WTC11 (cell line): ENCODE measurements at regions not wholly inside any gene's neighbourhood (a gene's known extent, or its start where the extent isn't known, plus 50 kb on each side); places are given as distances from the start of the nearest gene placed in this dataset.

ENCODE experiments used
- ATAC-seq: fragments of 200-7000 bp; cut with Tn5 transposase; 2 replicates; pipeline ENCODE4 v1.10.0; 2021; ENCODE audit warnings: mild to moderate bottlenecking, moderate library complexity
- CTCF ChIA-PET: fragments of 300-600 bp; sonication (Branson Sonifier 250); formaldehyde crosslinking; loops from one replicate; lab custom pipeline; 2021; ENCODE audit warnings: antibody characterized with exemption; lab: Charles Lee
- POLR2A ChIA-PET: fragments of 350-600 bp; sonication (Branson Sonifier 250); formaldehyde crosslinking; loops from one replicate; lab custom pipeline; 2021; ENCODE audit warnings: antibody characterized with exemption; lab: Charles Lee
- DNase-seq: peaks from one replicate; pipeline ENCODE4 v3.0.0; 2021; ENCODE audit warnings: low spot score
- H3K27ac Mint-ChIP-seq: 2 replicates; pipeline ENCODE4 v1.8.0; 2021; ENCODE audit warnings: mixed read lengths
- H3K27me3 Mint-ChIP-seq: 2 replicates; pipeline ENCODE4 v1.8.0; 2021; ENCODE audit warnings: low read depth, mild to moderate bottlenecking, moderate library complexity, mixed read lengths
- H3K36me3 Mint-ChIP-seq: 2 replicates; pipeline ENCODE4 v1.8.0; 2021; ENCODE audit warnings: mixed read lengths
- H3K4me1 Mint-ChIP-seq: 2 replicates; pipeline ENCODE4 v1.8.0; 2022; ENCODE audit warnings: mixed read lengths
- H3K4me3 Mint-ChIP-seq: 2 replicates; pipeline ENCODE4 v1.8.0; 2021; ENCODE audit warnings: mild to moderate bottlenecking, moderate library complexity, mixed read lengths
- H3K9me3 Mint-ChIP-seq: 2 replicates; pipeline ENCODE4 v1.8.0; 2021; ENCODE audit warnings: mixed read lengths
- FOXJ3 ChIP-seq: sonication (generic); formaldehyde crosslinking; IDR thresholded peaks from 2 replicates; pipeline ENCODE4 v1.9.0; 2021; ENCODE audit warnings: missing genetic modification reagents, mild to moderate bottlenecking, borderline replicate concordance
- FOXP1 ChIP-seq: sonication (generic); formaldehyde crosslinking; IDR thresholded peaks from 2 replicates; pipeline ENCODE4 v1.8.0; 2022; ENCODE audit warnings: missing genetic modification reagents, mild to moderate bottlenecking, moderate library complexity, borderline replicate concordance
- GTF2I ChIP-seq: fragments of 250-450 bp; sonication (Bioruptor Pico); conservative IDR thresholded peaks from 2 replicates; pipeline ENCODE4 v1.4.0; 2021; ENCODE audit warnings: mild to moderate bottlenecking
- KAT7 ChIP-seq: sonication (generic); formaldehyde crosslinking; IDR thresholded peaks from 2 replicates; pipeline ENCODE4 v1.8.1; 2023; ENCODE audit warnings: missing genetic modification reagents, mild to moderate bottlenecking, borderline replicate concordance
- MXD4 ChIP-seq: fragments of 250-450 bp; sonication (Bioruptor Pico); IDR thresholded peaks from 2 replicates; pipeline ENCODE4 v1.8.0; 2021; ENCODE audit warnings: mild to moderate bottlenecking, moderate library complexity, borderline replicate concordance
- RELA ChIP-seq: sonication (generic); formaldehyde crosslinking; IDR thresholded peaks from 2 replicates; pipeline ENCODE4 v1.8.1; 2022; ENCODE audit warnings: missing genetic modification reagents, mild to moderate bottlenecking, borderline replicate concordance
- SMAD3 ChIP-seq: sonication (generic); formaldehyde crosslinking; IDR thresholded peaks from 2 replicates; pipeline ENCODE4 v1.8.0; 2022; ENCODE audit warnings: missing genetic modification reagents, mild to moderate bottlenecking, borderline replicate concordance
- TCF7 ChIP-seq: sonication (generic); formaldehyde crosslinking; IDR thresholded peaks from 2 replicates; pipeline ENCODE4 v1.8.0; 2022; ENCODE audit warnings: mild to moderate bottlenecking, low read depth, missing genetic modification reagents, moderate library complexity
- ZBTB21 ChIP-seq: sonication (generic); formaldehyde crosslinking; IDR thresholded peaks from 2 replicates; pipeline ENCODE4 v1.8.1; 2023; ENCODE audit warnings: mild to moderate bottlenecking, missing genetic modification reagents, borderline replicate concordance
- ZNF671 ChIP-seq: fragments of 250-450 bp; sonication (Bioruptor Pico); IDR thresholded peaks from 2 replicates; pipeline ENCODE4 v1.8.0; 2021; ENCODE audit warnings: mild to moderate bottlenecking
- TF ChIP-seq, protein P1 (sequence below): sonication (generic); formaldehyde crosslinking; IDR thresholded peaks from 2 replicates; pipeline ENCODE4 v1.8.0; 2022; ENCODE audit warnings: missing genetic modification reagents
- TF ChIP-seq, protein P2 (sequence below): sonication (generic); formaldehyde crosslinking; IDR thresholded peaks from 2 replicates; pipeline ENCODE4 v1.8.1; 2023; ENCODE audit warnings: mild to moderate bottlenecking, missing genetic modification reagents, borderline replicate concordance
- TF ChIP-seq, protein P3 (sequence below): sonication (generic); formaldehyde crosslinking; IDR thresholded peaks from 2 replicates; pipeline ENCODE4 v1.8.0; 2022; ENCODE audit warnings: mild to moderate bottlenecking, missing genetic modification reagents
- TF ChIP-seq, protein P4 (sequence below): fragments of 250-450 bp; sonication (Bioruptor Pico); conservative IDR thresholded peaks from 2 replicates; pipeline ENCODE4 v1.9.0; 2021; ENCODE audit warnings: mild to moderate bottlenecking
- TF ChIP-seq, protein P5 (sequence below): sonication (generic); formaldehyde crosslinking; IDR thresholded peaks from 2 replicates; pipeline ENCODE4 v1.8.1; 2022; ENCODE audit warnings: low read depth, missing genetic modification reagents, borderline replicate concordance
- TF ChIP-seq, protein P6 (sequence below): fragments of 250-450 bp; sonication (Bioruptor Pico); IDR thresholded peaks from 2 replicates; pipeline ENCODE4 v1.9.0; 2021; ENCODE audit warnings: mild to moderate bottlenecking
- TF ChIP-seq, protein P7 (sequence below): sonication (generic); formaldehyde crosslinking; IDR thresholded peaks from 2 replicates; pipeline ENCODE4 v1.8.1; 2023; ENCODE audit warnings: mild to moderate bottlenecking, missing genetic modification reagents
- TF ChIP-seq, protein P8 (sequence below): fragments of 250-450 bp; sonication (Bioruptor Pico); IDR thresholded peaks from 2 replicates; pipeline ENCODE4 v1.8.0; 2021; ENCODE audit warnings: mild to moderate bottlenecking
- TF ChIP-seq, protein P9 (sequence below): sonication (generic); formaldehyde crosslinking; IDR thresholded peaks from 2 replicates; pipeline ENCODE4 v1.8.1; 2023; ENCODE audit warnings: mild to moderate bottlenecking, missing genetic modification reagents, moderate library complexity

DNA sequence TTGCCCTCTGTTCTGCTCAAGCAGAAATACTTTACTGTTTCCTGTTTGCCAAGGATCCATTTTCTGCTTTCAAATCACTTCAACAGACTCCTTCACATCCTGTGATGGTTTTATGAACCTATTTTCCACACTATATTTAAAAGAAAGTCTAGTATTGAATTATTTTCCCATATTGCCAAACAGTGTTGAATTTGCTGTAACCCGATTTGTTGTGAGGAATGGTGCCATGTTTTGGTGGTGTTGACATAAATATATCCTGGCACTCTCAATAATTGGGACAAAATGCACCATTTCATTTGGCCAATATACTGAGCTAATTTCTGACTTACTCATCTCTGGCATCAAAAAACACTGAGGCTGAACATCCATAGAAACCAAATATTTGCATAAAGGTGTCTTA is 615.4 kb upstream of the SEMA3D start:
- DNase-seq: no peak
- ATAC-seq: no peak
- Mint-ChIP-seq H3K4me1 (no peaks in the 10 kb centered on the region), H3K4me3 (no peak overlapping the region), H3K9me3 (peaks cover 3% of the 10 kb centered on the region), H3K27me3 (no peaks in the 10 kb centered on the region), H3K27ac (no peak overlapping the region), H3K36me3 (no peaks in the 10 kb centered on the region)
- POLR2A ChIA-PET: no interaction called here
- CTCF ChIA-PET: no interaction called here
- TF ChIP-seq KAT7 (CRISPR knock-in tag) (no peak), RELA (CRISPR knock-in tag) (no peak), ZNF671 (CRISPR knock-in tag) (no peak), ZBTB21 (no peak), FOXJ3 (CRISPR knock-in tag) (no peak), FOXP1 (CRISPR knock-in tag) (no peak), TCF7 (CRISPR knock-in tag) (no peak), MXD4 (CRISPR knock-in tag) (no peak), SMAD3 (CRISPR knock-in tag) (no peak), GTF2I (no peak)
- TF ChIP-seq, protein P1, sequence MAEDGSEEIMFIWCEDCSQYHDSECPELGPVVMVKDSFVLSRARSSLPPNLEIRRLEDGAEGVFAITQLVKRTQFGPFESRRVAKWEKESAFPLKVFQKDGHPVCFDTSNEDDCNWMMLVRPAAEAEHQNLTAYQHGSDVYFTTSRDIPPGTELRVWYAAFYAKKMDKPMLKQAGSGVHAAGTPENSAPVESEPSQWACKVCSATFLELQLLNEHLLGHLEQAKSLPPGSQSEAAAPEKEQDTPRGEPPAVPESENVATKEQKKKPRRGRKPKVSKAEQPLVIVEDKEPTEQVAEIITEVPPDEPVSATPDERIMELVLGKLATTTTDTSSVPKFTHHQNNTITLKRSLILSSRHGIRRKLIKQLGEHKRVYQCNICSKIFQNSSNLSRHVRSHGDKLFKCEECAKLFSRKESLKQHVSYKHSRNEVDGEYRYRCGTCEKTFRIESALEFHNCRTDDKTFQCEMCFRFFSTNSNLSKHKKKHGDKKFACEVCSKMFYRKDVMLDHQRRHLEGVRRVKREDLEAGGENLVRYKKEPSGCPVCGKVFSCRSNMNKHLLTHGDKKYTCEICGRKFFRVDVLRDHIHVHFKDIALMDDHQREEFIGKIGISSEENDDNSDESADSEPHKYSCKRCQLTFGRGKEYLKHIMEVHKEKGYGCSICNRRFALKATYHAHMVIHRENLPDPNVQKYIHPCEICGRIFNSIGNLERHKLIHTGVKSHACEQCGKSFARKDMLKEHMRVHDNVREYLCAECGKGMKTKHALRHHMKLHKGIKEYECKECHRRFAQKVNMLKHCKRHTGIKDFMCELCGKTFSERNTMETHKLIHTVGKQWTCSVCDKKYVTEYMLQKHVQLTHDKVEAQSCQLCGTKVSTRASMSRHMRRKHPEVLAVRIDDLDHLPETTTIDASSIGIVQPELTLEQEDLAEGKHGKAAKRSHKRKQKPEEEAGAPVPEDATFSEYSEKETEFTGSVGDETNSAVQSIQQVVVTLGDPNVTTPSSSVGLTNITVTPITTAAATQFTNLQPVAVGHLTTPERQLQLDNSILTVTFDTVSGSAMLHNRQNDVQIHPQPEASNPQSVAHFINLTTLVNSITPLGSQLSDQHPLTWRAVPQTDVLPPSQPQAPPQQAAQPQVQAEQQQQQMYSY (CRISPR knock-in tag): no peak
- TF ChIP-seq, protein P2, sequence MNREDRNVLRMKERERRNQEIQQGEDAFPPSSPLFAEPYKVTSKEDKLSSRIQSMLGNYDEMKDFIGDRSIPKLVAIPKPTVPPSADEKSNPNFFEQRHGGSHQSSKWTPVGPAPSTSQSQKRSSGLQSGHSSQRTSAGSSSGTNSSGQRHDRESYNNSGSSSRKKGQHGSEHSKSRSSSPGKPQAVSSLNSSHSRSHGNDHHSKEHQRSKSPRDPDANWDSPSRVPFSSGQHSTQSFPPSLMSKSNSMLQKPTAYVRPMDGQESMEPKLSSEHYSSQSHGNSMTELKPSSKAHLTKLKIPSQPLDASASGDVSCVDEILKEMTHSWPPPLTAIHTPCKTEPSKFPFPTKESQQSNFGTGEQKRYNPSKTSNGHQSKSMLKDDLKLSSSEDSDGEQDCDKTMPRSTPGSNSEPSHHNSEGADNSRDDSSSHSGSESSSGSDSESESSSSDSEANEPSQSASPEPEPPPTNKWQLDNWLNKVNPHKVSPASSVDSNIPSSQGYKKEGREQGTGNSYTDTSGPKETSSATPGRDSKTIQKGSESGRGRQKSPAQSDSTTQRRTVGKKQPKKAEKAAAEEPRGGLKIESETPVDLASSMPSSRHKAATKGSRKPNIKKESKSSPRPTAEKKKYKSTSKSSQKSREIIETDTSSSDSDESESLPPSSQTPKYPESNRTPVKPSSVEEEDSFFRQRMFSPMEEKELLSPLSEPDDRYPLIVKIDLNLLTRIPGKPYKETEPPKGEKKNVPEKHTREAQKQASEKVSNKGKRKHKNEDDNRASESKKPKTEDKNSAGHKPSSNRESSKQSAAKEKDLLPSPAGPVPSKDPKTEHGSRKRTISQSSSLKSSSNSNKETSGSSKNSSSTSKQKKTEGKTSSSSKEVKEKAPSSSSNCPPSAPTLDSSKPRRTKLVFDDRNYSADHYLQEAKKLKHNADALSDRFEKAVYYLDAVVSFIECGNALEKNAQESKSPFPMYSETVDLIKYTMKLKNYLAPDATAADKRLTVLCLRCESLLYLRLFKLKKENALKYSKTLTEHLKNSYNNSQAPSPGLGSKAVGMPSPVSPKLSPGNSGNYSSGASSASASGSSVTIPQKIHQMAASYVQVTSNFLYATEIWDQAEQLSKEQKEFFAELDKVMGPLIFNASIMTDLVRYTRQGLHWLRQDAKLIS (CRISPR knock-in tag): no peak
- TF ChIP-seq, protein P3, sequence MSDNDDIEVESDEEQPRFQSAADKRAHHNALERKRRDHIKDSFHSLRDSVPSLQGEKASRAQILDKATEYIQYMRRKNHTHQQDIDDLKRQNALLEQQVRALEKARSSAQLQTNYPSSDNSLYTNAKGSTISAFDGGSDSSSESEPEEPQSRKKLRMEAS: no peak
- TF ChIP-seq, protein P4, sequence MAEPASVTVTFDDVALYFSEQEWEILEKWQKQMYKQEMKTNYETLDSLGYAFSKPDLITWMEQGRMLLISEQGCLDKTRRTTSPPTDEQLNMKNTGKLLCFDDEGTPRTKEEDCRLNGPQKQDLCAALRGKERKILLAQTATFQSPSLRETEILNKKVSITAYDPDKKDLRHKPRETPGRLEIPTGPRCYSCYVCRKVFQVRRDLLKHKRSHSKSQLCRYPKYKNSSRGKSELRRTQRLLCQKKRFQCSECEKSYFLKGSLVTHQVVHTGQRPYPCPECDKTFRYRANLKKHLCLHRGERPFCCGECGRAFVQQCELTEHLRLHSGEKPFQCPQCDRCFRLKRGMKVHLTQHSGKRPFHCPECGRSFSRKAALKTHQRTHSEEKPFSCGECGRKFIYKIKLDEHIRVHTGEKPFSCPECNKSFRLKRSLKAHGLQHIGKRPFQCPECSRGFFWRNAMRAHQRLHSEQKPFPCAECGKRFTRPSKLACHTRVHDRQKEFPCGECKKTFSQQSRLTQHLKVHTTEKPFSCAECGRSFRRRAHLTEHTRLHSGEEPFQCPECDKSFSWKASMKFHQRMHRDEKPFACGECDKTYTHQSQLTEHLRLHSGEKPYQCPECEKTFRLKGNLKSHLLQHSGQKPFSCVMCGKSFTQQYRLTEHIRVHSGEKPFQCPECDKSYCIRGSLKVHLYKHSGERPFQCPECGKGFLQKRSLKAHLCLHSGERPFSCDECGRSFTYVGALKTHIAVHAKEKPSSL (CRISPR knock-in tag): no peak
- TF ChIP-seq, protein P5, sequence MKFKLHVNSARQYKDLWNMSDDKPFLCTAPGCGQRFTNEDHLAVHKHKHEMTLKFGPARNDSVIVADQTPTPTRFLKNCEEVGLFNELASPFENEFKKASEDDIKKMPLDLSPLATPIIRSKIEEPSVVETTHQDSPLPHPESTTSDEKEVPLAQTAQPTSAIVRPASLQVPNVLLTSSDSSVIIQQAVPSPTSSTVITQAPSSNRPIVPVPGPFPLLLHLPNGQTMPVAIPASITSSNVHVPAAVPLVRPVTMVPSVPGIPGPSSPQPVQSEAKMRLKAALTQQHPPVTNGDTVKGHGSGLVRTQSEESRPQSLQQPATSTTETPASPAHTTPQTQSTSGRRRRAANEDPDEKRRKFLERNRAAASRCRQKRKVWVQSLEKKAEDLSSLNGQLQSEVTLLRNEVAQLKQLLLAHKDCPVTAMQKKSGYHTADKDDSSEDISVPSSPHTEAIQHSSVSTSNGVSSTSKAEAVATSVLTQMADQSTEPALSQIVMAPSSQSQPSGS (CRISPR knock-in tag): no peak
- TF ChIP-seq, protein P6, sequence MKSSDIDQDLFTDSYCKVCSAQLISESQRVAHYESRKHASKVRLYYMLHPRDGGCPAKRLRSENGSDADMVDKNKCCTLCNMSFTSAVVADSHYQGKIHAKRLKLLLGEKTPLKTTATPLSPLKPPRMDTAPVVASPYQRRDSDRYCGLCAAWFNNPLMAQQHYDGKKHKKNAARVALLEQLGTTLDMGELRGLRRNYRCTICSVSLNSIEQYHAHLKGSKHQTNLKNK (CRISPR knock-in tag): no peak
- TF ChIP-seq, protein P7, sequence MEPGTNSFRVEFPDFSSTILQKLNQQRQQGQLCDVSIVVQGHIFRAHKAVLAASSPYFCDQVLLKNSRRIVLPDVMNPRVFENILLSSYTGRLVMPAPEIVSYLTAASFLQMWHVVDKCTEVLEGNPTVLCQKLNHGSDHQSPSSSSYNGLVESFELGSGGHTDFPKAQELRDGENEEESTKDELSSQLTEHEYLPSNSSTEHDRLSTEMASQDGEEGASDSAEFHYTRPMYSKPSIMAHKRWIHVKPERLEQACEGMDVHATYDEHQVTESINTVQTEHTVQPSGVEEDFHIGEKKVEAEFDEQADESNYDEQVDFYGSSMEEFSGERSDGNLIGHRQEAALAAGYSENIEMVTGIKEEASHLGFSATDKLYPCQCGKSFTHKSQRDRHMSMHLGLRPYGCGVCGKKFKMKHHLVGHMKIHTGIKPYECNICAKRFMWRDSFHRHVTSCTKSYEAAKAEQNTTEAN (CRISPR knock-in tag): no peak
- TF ChIP-seq, protein P8, sequence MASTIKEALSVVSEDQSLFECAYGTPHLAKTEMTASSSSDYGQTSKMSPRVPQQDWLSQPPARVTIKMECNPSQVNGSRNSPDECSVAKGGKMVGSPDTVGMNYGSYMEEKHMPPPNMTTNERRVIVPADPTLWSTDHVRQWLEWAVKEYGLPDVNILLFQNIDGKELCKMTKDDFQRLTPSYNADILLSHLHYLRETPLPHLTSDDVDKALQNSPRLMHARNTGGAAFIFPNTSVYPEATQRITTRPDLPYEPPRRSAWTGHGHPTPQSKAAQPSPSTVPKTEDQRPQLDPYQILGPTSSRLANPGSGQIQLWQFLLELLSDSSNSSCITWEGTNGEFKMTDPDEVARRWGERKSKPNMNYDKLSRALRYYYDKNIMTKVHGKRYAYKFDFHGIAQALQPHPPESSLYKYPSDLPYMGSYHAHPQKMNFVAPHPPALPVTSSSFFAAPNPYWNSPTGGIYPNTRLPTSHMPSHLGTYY (CRISPR knock-in tag): no peak
- TF ChIP-seq, protein P9, sequence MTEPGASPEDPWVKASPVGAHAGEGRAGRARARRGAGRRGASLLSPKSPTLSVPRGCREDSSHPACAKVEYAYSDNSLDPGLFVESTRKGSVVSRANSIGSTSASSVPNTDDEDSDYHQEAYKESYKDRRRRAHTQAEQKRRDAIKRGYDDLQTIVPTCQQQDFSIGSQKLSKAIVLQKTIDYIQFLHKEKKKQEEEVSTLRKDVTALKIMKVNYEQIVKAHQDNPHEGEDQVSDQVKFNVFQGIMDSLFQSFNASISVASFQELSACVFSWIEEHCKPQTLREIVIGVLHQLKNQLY (CRISPR knock-in tag): no peak
